Skin epidermis (tissue), 12 donors: ENCODE measurements at regions not wholly inside any gene's neighbourhood (a gene's known extent, or its start where the extent isn't known, plus 50 kb on each side); places are given as distances from the start of the nearest gene placed in this dataset.

Source experiments
- H3K27ac ChIP-seq, 21 experiments: fragments of 200-600 bp; sonication (generic) in 11 of 21; one replicate each; pipeline ENCODE4 v1.5.0; 2020; ENCODE audit warnings: mild to moderate bottlenecking in 3 of 21, inconsistent platforms in 2 of 21, moderate library complexity in 2 of 21
- H3K4me3 ChIP-seq, 7 experiments: fragments of 200-600 bp; sonication (generic) in 2 of 7; one replicate each; pipeline ENCODE4 v1.5.0; 2020; ENCODE audit warnings: inconsistent platforms in 2 of 7, mild to moderate bottlenecking in 2 of 7, moderate library complexity in 1 of 7

DNA sequence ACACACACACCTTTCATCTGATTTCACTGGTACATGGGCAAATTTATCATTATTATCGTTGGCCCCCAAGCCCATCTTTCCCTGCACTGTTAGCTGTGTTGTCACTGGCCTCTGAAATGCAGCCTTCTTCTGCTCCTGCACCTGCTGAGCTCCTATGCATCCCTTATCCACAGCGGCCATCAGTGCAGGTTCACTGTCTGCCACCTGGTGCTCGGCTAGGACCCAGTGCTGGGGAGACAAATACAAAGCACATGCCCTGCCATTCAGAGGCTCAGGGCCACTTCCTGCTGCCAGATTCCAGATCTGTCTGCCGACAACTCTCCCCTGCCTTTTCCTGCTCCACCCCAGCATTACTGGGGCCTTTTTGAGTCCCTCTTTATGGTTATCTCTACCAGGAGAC is 1205.4 kb downstream of the TBC1D22A start:
- H3K4me3 ChIP-seq: no peak overlapping the region
- H3K27ac ChIP-seq: no peak overlapping the region

- no peak overlapping the region for H3K27ac ChIP-seq
- H3K4me3 ChIP-seq: no peak overlapping the region
These were observed 1203.9 kb downstream of the TBC1D22A start for GRCh38 chr22:47966316-47966715.

DNA sequence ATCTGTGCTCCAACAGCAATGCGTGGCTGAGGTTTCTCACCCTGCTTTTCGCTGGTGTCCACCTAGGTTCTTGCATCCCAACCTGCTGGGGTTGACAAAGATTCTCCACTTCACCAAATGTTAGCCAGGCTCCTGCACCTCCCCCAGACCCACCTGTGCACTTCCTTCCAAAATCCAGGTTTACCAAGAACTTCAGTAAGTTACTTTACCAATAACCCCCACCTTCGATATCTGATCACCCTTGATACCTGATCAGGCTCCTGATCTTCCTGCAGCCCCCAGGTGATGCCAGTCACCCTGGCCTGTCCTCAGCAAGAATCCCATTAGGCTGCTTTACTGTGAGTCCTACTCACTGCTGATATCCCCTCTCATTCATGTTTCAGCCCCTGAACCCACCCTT is 1203.4 kb downstream of the TBC1D22A start:
- Histone ChIP-seq H3K27ac (no peak overlapping the region), H3K4me3 (no peak overlapping the region)

DNA sequence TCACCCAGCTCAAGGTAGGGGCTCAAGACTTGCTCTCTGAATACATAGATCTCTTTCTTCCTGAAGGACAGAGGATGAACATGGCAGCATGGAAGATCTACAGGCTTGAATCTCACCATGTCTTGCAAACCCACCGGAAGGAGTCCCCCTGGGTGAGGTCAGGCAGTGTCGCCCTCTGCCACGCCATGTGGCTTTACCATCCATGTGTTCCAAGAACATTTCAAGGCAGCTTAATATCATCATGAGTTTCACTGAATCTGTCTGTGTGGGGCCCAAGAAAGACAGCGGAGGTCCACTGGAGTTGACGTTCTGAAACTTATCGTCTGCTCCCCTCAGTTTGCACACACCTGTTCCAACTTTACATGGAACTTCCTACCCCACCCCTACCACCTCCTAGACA is 1202.6 kb downstream of the TBC1D22A start:
- Histone ChIP-seq H3K27ac (no peak overlapping the region), H3K4me3 (no peak overlapping the region)

DNA sequence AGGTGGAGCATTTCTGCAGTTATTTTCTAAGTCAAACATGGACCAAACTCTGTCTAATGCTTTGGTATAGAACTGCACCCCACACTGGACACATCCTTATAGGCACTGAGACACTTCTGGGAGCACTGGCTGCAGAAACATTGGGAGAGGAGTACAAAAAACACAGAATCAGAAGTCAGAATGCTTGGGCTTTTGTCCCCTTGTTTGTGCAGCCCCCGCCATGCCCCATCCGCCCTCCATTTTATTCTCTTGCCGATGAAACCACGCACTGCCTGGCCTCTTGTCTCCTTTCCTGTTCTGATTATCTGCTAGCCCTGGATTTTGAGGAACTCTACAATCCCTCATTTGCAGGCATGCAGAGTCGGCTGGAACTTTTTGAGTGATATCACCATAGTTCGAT is 1201.2 kb downstream of the TBC1D22A start:
- Histone ChIP-seq H3K4me3 (no peak overlapping the region), H3K27ac (no peak overlapping the region)

DNA sequence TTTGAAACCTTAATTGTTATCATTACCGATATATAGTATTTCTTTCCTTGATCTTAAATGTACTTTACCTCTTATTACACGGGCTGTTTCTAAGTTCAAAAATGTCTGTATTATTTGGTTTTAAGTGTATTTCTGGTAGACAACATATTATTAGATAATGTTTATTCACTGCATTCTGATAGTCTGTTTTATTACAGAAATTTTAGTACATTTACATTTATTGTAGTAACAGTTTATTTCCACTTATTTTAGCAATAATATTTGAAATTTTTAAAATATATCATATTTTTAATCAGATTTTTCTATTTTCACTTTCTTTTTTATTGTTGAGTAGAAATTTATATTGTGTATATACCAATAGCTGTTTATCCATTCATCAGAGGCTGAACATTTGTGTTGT is 1195.2 kb downstream of the TBC1D22A start:
- H3K27ac ChIP-seq: no peak overlapping the region
- H3K4me3 ChIP-seq: no peak overlapping the region

GRCh38 chr22:47954107-47954506 is 1191.7 kb downstream of the TBC1D22A start:
- H3K27ac ChIP-seq: no peak overlapping the region

GRCh38 chr22:47944941-47945340 is 1182.5 kb downstream of the TBC1D22A start:
- Histone ChIP-seq H3K27ac (no peak overlapping the region), H3K4me3 (no peak overlapping the region)

More at GRCh38 chr22:47954107-47954506, 1191.7 kb downstream of the TBC1D22A start:
- no peak overlapping the region for H3K4me3 ChIP-seq

GRCh38 chr22:47943729-47944700 is 1181.6 kb downstream of the TBC1D22A start:
- Histone ChIP-seq H3K4me3 (no peak overlapping the region), H3K27ac (no peak overlapping the region)

- no peak overlapping the region for H3K27ac ChIP-seq
These were observed 1177.8 kb downstream of the TBC1D22A start for GRCh38 chr22:47940211-47940610.

GRCh38 chr22:47933891-47934290 is 1171.4 kb downstream of the TBC1D22A start:
- H3K4me3 ChIP-seq: no peak overlapping the region
- H3K27ac ChIP-seq: no peak overlapping the region

More at GRCh38 chr22:47940211-47940610, 1177.8 kb downstream of the TBC1D22A start:
- H3K4me3 ChIP-seq: no peak overlapping the region

GRCh38 chr22:47933226-47933625 is 1170.8 kb downstream of the TBC1D22A start:
- no peak overlapping the region for H3K4me3 ChIP-seq

DNA sequence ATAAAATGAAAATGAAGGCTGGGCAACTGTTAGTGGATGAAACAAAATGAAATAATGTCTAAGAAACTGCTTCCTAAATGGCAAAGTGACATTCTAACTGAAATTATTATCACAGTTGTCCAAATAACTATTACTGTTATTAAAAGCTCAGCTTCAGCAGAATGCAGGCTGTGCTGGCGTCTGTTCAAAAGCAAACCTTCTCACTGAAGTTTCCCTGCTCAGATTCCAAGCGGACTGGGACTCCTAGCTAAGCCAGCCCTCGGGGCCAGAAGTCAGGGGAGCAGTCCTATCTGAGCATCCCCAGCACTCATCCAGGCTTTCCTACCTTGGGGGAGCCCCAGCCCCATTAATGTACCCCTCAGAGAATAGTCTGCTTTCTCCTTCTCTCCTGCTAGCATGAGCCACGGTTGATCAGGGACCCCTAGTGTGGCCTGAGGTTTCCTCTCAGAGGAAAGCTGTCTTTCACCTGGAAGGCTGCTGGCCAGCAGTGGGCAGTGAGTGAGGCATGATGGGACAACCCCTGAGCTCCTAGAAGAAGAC is 1167.3 kb downstream of the TBC1D22A start:
- Histone ChIP-seq H3K4me3 (no peak overlapping the region), H3K27ac (no peak overlapping the region)

More at GRCh38 chr22:47933226-47933625, 1170.8 kb downstream of the TBC1D22A start:
- H3K27ac ChIP-seq: no peak overlapping the region

DNA sequence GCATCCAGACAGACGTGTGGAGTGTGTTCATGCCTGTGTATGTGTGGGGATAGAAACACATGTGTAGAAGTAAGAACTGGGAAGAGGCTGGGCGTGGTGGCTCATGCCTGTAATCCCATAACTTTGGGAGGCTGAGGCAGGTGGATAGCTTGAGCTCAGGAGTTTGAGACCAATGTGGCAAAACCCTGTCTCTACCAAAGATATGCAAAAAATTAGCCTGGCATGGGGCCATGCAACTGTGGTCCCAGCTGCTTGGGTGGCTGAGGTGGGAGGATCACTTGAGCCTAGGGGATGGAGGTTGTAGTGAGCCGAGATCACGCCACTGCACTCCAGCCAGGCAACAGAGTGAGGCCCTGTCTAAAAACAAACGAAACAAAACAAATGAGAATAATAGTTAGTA is 1166.6 kb downstream of the TBC1D22A start:
- H3K4me3 ChIP-seq: no peak overlapping the region
- no peak overlapping the region for H3K27ac ChIP-seq

DNA sequence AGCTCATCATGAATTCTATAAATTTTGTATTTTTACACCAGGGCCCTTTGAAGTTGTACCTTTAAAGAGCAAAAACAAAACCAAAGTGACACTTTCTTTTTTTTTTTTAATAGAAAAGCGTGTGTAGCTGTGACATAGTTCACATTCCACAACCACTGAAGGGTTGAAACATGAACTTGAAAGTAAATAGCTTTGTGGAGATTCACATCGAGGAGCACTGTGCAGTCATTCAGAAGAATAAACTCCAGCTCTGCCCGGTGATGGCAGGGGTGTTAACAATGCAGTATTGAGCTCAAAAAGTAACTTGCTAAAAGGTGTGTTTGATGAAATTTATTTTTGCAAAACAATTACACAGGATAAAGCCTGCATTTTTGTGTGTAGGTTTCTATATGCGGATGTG is 1166.2 kb downstream of the TBC1D22A start:
- Histone ChIP-seq H3K4me3 (no peak overlapping the region), H3K27ac (no peak overlapping the region)

GRCh38 chr22:47927648-47928210 is 1165.3 kb downstream of the TBC1D22A start:
- no peak overlapping the region for H3K4me3 ChIP-seq
- H3K27ac ChIP-seq: no peak overlapping the region

DNA sequence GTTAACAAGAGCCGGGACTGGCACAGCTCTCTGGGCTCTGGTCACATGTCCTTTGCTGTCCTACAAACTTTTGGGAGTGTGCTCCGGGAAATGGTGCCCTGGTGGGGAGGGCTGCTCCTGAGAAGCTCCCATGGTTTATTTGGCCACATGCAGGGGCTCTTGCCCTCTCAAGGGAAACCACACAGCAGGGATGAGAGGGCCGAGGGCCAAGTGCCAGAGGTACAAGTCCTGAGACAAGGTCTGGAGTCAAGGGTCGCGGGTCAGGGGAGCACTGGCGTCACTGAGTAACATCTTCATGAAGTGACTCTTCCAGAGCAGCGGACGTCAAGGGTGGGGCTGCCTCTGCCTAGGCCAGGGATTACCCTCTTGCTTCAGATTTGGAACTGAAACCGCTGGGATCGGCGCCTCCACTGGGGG is 1160.6 kb downstream of the TBC1D22A start:
- no peak overlapping the region for H3K27ac ChIP-seq
- no peak overlapping the region for H3K4me3 ChIP-seq

- Histone ChIP-seq H3K27ac (no peak overlapping the region), H3K4me3 (no peak overlapping the region)
These were observed 1159.5 kb downstream of the TBC1D22A start for GRCh38 chr22:47921906-47922305.

GRCh38 chr22:47920380-47920959 is 1158.0 kb downstream of the TBC1D22A start:
- Histone ChIP-seq H3K4me3 (no peak overlapping the region), H3K27ac (no peak overlapping the region)

- Histone ChIP-seq H3K4me3 (no peak overlapping the region), H3K27ac (no peak overlapping the region)
These were observed 1157.4 kb downstream of the TBC1D22A start for GRCh38 chr22:47919893-47920292.
